ENCODE measurements at regions not wholly inside any gene's neighbourhood (a gene's known extent, or its start where the extent isn't known, plus 50 kb on each side); places are given as distances from the start of the nearest gene placed in this dataset.
"Not testable (repeated sequence)": the region's sequence is repeated elsewhere in the genome, so short reads cannot be mapped to it uniquely, and the experiment has no call there.

- H3K4me3 ChIP-seq (ENCODE audit: low read length) = no peak overlapping the region
- H3K9me3 ChIP-seq (ENCODE audit: control insufficient read depth, low read length) = no peaks in the 10 kb centered on the region
- H3K36me3 ChIP-seq (ENCODE audit: control insufficient read depth, insufficient read depth, low read length) = no peaks in the 10 kb centered on the region
- no peaks in the 10 kb centered on the region for H3K4me1 ChIP-seq (ENCODE audit: control insufficient read depth, insufficient read depth, low read length)
- H3K27me3 ChIP-seq (ENCODE audit: control insufficient read depth, insufficient read depth, low read length) = no peaks in the 10 kb centered on the region
- H3K9ac ChIP-seq (ENCODE audit: low read length) = no peak overlapping the region
These were observed 462.8 kb downstream of the GXYLT1 start for GRCh38 chr12:41681898-41682297.

GRCh38 chr12:41680155-41680554 lies 464.5 kb downstream of the GXYLT1 start:
- Histone ChIP-seq H3K4me1 (ENCODE audit: control insufficient read depth, insufficient read depth, low read length) (no peaks in the 10 kb centered on the region), H3K9me3 (ENCODE audit: control insufficient read depth, low read length) (no peaks in the 10 kb centered on the region), H3K9ac (ENCODE audit: low read length) (no peak overlapping the region)

GRCh38 chr12:41663598-41664265 lies 475.6 kb downstream of the PDZRN4 start:
- Histone ChIP-seq H3K4me3 (ENCODE audit: low read length) (no peak overlapping the region), H3K9ac (ENCODE audit: low read length) (no peak overlapping the region), H3K27me3 (ENCODE audit: control insufficient read depth, insufficient read depth, low read length) (no peaks in the 10 kb centered on the region), H3K36me3 (ENCODE audit: control insufficient read depth, insufficient read depth, low read length) (no peaks in the 10 kb centered on the region), H3K4me1 (ENCODE audit: control insufficient read depth, insufficient read depth, low read length) (no peaks in the 10 kb centered on the region), H3K9me3 (ENCODE audit: control insufficient read depth, low read length) (no peaks in the 10 kb centered on the region)

More at GRCh38 chr12:41680155-41680554, 464.5 kb downstream of the GXYLT1 start:
- Histone ChIP-seq H3K4me3 (ENCODE audit: low read length) (no peak overlapping the region), H3K27me3 (ENCODE audit: control insufficient read depth, insufficient read depth, low read length) (no peaks in the 10 kb centered on the region), H3K36me3 (ENCODE audit: control insufficient read depth, insufficient read depth, low read length) (no peaks in the 10 kb centered on the region)

GRCh38 chr12:41661141-41661765 lies 473.1 kb downstream of the PDZRN4 start:
- no peaks in the 10 kb centered on the region for H3K27me3 ChIP-seq (ENCODE audit: control insufficient read depth, insufficient read depth, low read length)
- no peak overlapping the region for H3K9ac ChIP-seq (ENCODE audit: low read length)
- no peaks in the 10 kb centered on the region for H3K36me3 ChIP-seq (ENCODE audit: control insufficient read depth, insufficient read depth, low read length)
- no peaks in the 10 kb centered on the region for H3K4me1 ChIP-seq (ENCODE audit: control insufficient read depth, insufficient read depth, low read length)
- H3K9me3 ChIP-seq (ENCODE audit: control insufficient read depth, low read length) = no peaks in the 10 kb centered on the region
- H3K4me3 ChIP-seq (ENCODE audit: low read length) = no peak overlapping the region

- Histone ChIP-seq H3K9ac (ENCODE audit: low read length) (no peak overlapping the region), H3K4me3 (ENCODE audit: low read length) (no peak overlapping the region), H3K4me1 (ENCODE audit: control insufficient read depth, insufficient read depth, low read length) (no peaks in the 10 kb centered on the region), H3K36me3 (ENCODE audit: control insufficient read depth, insufficient read depth, low read length) (no peaks in the 10 kb centered on the region), H3K27me3 (ENCODE audit: control insufficient read depth, insufficient read depth, low read length) (no peaks in the 10 kb centered on the region), H3K9me3 (ENCODE audit: control insufficient read depth, low read length) (no peaks in the 10 kb centered on the region)
These were observed 468.3 kb downstream of the PDZRN4 start for GRCh38 chr12:41656454-41656853.

- Histone ChIP-seq H3K36me3 (ENCODE audit: control insufficient read depth, insufficient read depth, low read length) (no peaks in the 10 kb centered on the region), H3K9ac (ENCODE audit: low read length) (no peak overlapping the region), H3K27me3 (ENCODE audit: control insufficient read depth, insufficient read depth, low read length) (no peaks in the 10 kb centered on the region), H3K9me3 (ENCODE audit: control insufficient read depth, low read length) (no peaks in the 10 kb centered on the region), H3K4me3 (ENCODE audit: low read length) (no peak overlapping the region), H3K4me1 (ENCODE audit: control insufficient read depth, insufficient read depth, low read length) (no peaks in the 10 kb centered on the region)
These were observed 465.5 kb downstream of the PDZRN4 start for GRCh38 chr12:41653386-41654326.

GRCh38 chr12:41652981-41653380 lies 464.9 kb downstream of the PDZRN4 start:
- Histone ChIP-seq H3K27me3 (ENCODE audit: control insufficient read depth, insufficient read depth, low read length) (no peaks in the 10 kb centered on the region), H3K9me3 (ENCODE audit: control insufficient read depth, low read length) (no peaks in the 10 kb centered on the region), H3K9ac (ENCODE audit: low read length) (no peak overlapping the region), H3K4me3 (ENCODE audit: low read length) (no peak overlapping the region), H3K4me1 (ENCODE audit: control insufficient read depth, insufficient read depth, low read length) (no peaks in the 10 kb centered on the region), H3K36me3 (ENCODE audit: control insufficient read depth, insufficient read depth, low read length) (no peaks in the 10 kb centered on the region)

GRCh38 chr12:41645624-41646023 lies 457.5 kb downstream of the PDZRN4 start:
- H3K4me1 ChIP-seq (ENCODE audit: control insufficient read depth, insufficient read depth, low read length) = no peaks in the 10 kb centered on the region
- H3K36me3 ChIP-seq (ENCODE audit: control insufficient read depth, insufficient read depth, low read length) = no peaks in the 10 kb centered on the region
- H3K4me3 ChIP-seq (ENCODE audit: low read length) = no peak overlapping the region
- no peaks in the 10 kb centered on the region for H3K9me3 ChIP-seq (ENCODE audit: control insufficient read depth, low read length)
- no peak overlapping the region for H3K9ac ChIP-seq (ENCODE audit: low read length)
- no peaks in the 10 kb centered on the region for H3K27me3 ChIP-seq (ENCODE audit: control insufficient read depth, insufficient read depth, low read length)

- H3K9ac ChIP-seq (ENCODE audit: low read length); H3K4me3 ChIP-seq (ENCODE audit: low read length); H3K27me3 ChIP-seq (ENCODE audit: control insufficient read depth, insufficient read depth, low read length); H3K4me1 ChIP-seq (ENCODE audit: control insufficient read depth, insufficient read depth, low read length); H3K9me3 ChIP-seq (ENCODE audit: control insufficient read depth, low read length); H3K36me3 ChIP-seq (ENCODE audit: control insufficient read depth, insufficient read depth, low read length): not testable (repeated sequence)
These were observed 454.7 kb downstream of the PDZRN4 start for GRCh38 chr12:41642808-41643207.

GRCh38 chr12:41636653-41637052 lies 448.5 kb downstream of the PDZRN4 start:
- Histone ChIP-seq H3K27me3 (ENCODE audit: control insufficient read depth, insufficient read depth, low read length) (no peaks in the 10 kb centered on the region), H3K9me3 (ENCODE audit: control insufficient read depth, low read length) (no peaks in the 10 kb centered on the region), H3K36me3 (ENCODE audit: control insufficient read depth, insufficient read depth, low read length) (no peaks in the 10 kb centered on the region), H3K4me1 (ENCODE audit: control insufficient read depth, insufficient read depth, low read length) (no peaks in the 10 kb centered on the region), H3K9ac (ENCODE audit: low read length) (no peak overlapping the region), H3K4me3 (ENCODE audit: low read length) (no peak overlapping the region)

GRCh38 chr12:41635626-41636364 lies 447.7 kb downstream of the PDZRN4 start:
- H3K9ac ChIP-seq (ENCODE audit: low read length) = no peak overlapping the region
- no peaks in the 10 kb centered on the region for H3K27me3 ChIP-seq (ENCODE audit: control insufficient read depth, insufficient read depth, low read length)
- no peaks in the 10 kb centered on the region for H3K9me3 ChIP-seq (ENCODE audit: control insufficient read depth, low read length)
- no peaks in the 10 kb centered on the region for H3K4me1 ChIP-seq (ENCODE audit: control insufficient read depth, insufficient read depth, low read length)
- H3K4me3 ChIP-seq (ENCODE audit: low read length) = no peak overlapping the region
- H3K36me3 ChIP-seq (ENCODE audit: control insufficient read depth, insufficient read depth, low read length) = no peaks in the 10 kb centered on the region

Measured in mucosa of stomach (tissue), 1 donor.